ENCODE measurements at regions not wholly inside any gene's neighbourhood (a gene's known extent, or its start where the extent isn't known, plus 50 kb on each side); places are given as distances from the start of the nearest gene placed in this dataset.

DNA sequence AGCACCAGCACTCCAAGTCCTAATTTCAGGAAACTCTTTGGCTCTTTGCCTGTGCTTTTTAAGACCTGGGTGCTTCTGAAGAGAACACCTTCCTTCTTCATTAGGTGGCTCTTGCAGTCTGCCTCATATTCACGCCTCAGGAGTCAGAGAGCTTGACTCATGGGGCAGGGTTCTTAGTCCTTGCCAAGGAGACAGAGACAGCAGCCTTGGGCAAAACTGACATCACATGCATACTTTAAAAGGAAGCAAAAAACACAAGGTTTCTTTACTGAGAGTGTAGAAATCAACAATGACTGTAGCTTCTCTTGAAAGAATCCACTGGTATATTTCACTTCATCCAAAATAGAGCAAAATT is 780.6 kb downstream of the INHBA start:
- no peak for DNase-seq (ENCODE audit: low spot score)

DNA sequence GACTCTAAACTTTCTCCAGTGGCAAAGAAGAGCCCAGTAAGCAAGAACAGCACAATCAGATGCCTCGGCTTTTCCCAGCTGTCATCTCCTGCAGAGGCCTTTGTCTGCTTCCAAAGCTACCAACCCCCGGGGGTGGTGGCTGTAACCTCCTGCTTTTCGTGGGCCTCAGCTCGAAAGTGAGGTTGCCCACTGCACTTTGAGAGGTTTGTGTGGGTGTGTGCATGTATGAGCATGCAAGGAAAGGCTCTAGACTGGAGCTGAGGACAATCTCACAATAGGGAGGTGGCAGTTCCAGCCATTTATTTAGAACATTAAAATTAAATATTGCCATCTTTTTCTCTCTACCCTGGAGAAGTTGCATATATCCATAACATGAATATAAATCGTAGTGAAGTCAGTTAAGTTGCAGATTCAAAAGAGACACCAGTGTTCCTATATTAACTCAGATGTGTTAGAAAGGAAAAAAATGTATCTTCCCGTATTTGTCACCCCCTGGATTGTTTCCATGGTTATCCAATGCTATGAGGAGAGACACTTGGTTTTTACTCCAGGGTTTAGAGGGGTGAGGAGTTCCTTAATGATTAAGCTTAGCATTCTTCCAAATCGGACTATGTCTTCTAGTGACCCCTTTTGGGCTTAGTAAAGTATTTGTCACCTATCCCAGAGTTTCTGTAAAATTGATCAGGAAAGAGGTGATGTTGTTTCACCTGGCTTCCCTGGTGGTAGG is 781.1 kb downstream of the INHBA start:
- no peak for DNase-seq (ENCODE audit: low spot score)

DNA sequence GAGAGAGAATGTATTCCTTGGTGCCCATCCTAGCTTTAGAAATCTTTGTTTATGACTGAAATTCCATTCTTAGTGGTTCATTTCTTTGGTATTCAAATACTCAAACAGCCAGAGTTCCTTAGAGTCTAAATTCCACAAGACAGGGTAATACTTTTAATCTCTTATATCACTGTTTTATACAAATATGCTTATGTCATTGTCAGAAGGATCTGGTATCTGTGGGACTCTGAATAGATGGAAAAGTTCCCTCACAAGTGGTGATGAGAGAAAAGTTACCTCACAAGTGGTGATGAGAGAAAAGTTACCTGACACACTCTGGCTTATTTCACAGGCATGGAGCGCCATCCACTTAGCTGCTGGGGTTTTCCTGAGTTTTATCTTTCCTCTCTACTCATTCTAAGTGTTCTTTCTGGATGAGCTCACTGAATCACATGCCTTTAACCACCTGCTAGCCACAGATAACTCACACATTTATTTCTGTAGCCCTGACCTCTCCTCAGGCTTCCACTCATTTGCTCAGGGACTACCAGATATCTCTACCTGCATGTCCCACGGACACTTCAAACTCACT is 784.0 kb downstream of the SUGCT start:
- DNase-seq (ENCODE audit: low spot score): no peak

DNA sequence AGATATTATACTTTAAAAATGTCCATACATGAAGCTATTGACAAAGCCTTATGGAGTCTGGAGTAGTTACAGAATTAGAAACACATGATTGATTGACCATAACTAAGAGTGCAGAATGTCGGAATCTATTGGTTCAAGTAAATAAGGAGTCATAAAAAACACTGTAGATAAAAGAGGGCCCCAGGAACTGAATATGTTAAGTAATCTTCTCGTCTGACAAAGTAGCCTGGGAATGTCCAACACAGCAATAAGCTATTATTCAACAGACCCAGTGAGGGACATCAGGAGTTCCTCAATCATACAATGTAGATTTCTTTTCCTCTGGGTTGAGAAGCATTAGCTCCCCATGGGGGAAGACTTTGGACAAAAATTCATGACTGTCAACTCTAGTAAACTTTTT is 782.0 kb downstream of the SUGCT start:
- DNase-seq (ENCODE audit: low spot score): no peak

DNA sequence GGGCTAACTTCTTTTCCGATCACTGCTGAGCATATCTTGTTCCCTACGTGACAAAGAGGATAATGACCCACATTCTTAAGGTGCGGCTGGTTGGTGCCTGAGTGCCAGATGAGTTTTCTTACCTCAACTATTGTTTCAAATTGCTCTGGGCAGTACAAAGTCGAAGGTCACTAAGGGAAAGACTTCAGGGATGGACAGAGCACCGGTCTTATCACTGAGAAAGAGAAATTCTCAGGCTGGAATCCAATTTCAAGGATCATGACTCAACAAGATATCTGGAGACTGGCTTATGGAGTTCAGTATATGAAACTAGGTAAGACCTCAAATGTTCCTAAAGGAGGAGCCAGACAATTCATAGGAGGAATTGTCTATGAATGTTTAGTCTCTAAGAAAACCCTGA is 780.3 kb downstream of the SUGCT start:
- no peak for DNase-seq (ENCODE audit: low spot score)
